HepG2 (cell line): ENCODE measurements at regions not wholly inside any gene's neighbourhood (a gene's known extent, or its start where the extent isn't known, plus 50 kb on each side); places are given as distances from the start of the nearest gene placed in this dataset.

ENCODE experiments used
- ATAC-seq: fragments of 200-7000 bp; cut with Tn5 transposase; 3 replicates; pipeline ENCODE4 v1.9.1; 2020; ENCODE audit warnings: mild to moderate bottlenecking, moderate library complexity
- BruUV-seq: library from RNA; stranded (reverse); fragments of 400-500 nt; replicated peaks from 2 replicates; lab custom pipeline; 2021; lab: Mats Ljungman, UMichigan
- CTCF ChIA-PET: fragments of 300-600 bp; formaldehyde crosslinking; extraction: SDS; loops from one replicate; lab custom pipeline; 2021; ENCODE audit warnings: low total read pairs, inconsistent platforms, low intra/inter-chr PET ratio; lab: Yijun Ruan, JAX
- POLR2A ChIA-PET: fragments of 350-600 bp; sonication (Branson Sonifier 250); formaldehyde crosslinking; loops from one replicate; lab custom pipeline; 2020; ENCODE audit warnings: antibody characterized with exemption, inconsistent platforms; lab: Yijun Ruan, JAX
- DNase-seq: peaks from one replicate; pipeline ENCODE4 v3.0.0-alpha.2; 2015; ENCODE audit warnings: low spot score
- FAIRE-seq: peaks from 3 replicates; lab custom pipeline; 2011; peaks lifted over from hg19 to GRCh38; lab: Jason Lieb, UNC
- H2AFZ ChIP-seq: one replicate; pipeline ENCODE4 v1.6.1; 2011; ENCODE audit warnings: low read length, inconsistent platforms
- H3K27ac ChIP-seq: fragments of 300-600 bp; 3 replicates; pipeline ENCODE4 v1.8.0; 2011; ENCODE audit warnings: mixed run types, mild to moderate bottlenecking, mixed read lengths, low read length, inconsistent platforms; ENCODE audit not compliant: insufficient read depth; ENCODE audit errors: extremely low read length
- H3K27me3 ChIP-seq, 2 experiments: fragments of 200-600 bp in 1 of 2; 2 replicates in 1 of 2; 3 replicates in 1 of 2; pipeline versions ENCODE4 v1.6.0 to v1.8.0; 2011; ENCODE audit warnings: low read length in 2 of 2, mild to moderate bottlenecking in 2 of 2, moderate library complexity in 2 of 2, inconsistent platforms in 1 of 2; ENCODE audit not compliant: insufficient read depth in 2 of 2, control insufficient read depth in 1 of 2
- H3K36me3 ChIP-seq, 2 experiments: fragments of 200-600 bp in 1 of 2; replicated peaks in 1 of 2; 2 replicates in 1 of 2; 3 replicates in 1 of 2; pipeline versions ENCODE4 v1.5.1 to v1.8.0; 2011; ENCODE audit warnings: low read length in 2 of 2, inconsistent platforms in 1 of 2; ENCODE audit not compliant: insufficient read depth in 2 of 2, control insufficient read depth in 1 of 2
- H3K4me1 ChIP-seq: 2 replicates; pipeline ENCODE4 v1.5.1; 2012; ENCODE audit warnings: low read length, inconsistent platforms; ENCODE audit not compliant: insufficient read depth
- H3K4me2 ChIP-seq: 2 replicates; pipeline ENCODE4 v1.6.0; 2011; ENCODE audit warnings: low read depth, low read length, inconsistent platforms
- H3K4me3 ChIP-seq, 3 experiments: fragments of 200-600 bp in 1 of 3; sonication (generic), shearing (Covaris generic) in 1 of 3; replicated peaks in 1 of 3; 2 replicates each; pipeline ENCODE4 v1.5.1; 2011 to 2016; ENCODE audit warnings: low read length in 3 of 3, inconsistent platforms in 2 of 3, low read depth in 2 of 3, mild to moderate bottlenecking in 2 of 3, control low read depth in 1 of 3, mixed read lengths in 1 of 3; ENCODE audit not compliant: insufficient read depth in 1 of 3
- H3K79me2 ChIP-seq: one replicate; pipeline ENCODE4 v1.6.1; 2011; ENCODE audit warnings: low read length, inconsistent platforms; ENCODE audit not compliant: insufficient read depth
- H3K9ac ChIP-seq: 2 replicates; pipeline ENCODE4 v1.6.0; 2011; ENCODE audit warnings: mild to moderate bottlenecking, low read depth, low read length, inconsistent platforms; ENCODE audit not compliant: insufficient read depth
- H3K9me3 ChIP-seq: 2 replicates; pipeline ENCODE4 v1.5.1; 2012; ENCODE audit warnings: mild to moderate bottlenecking, low read length
- H4K20me1 ChIP-seq: 2 replicates; pipeline ENCODE4 v1.6.0; 2011; ENCODE audit warnings: inconsistent platforms, mild to moderate bottlenecking, low read length, moderate library complexity; ENCODE audit not compliant: insufficient read depth
- BRD4 ChIP-seq: sonication (generic); formaldehyde crosslinking; IDR thresholded peaks from 2 replicates; pipeline ENCODE4 v1.4.0; 2020; ENCODE audit warnings: missing genetic modification reagents
- CAMTA2 ChIP-seq: sonication (generic); formaldehyde crosslinking; IDR thresholded peaks from 2 replicates; pipeline ENCODE4 v1.4.0; 2020; ENCODE audit warnings: mild to moderate bottlenecking, missing genetic modification reagents, borderline replicate concordance
- CC2D1A ChIP-seq: sonication (generic); formaldehyde crosslinking; IDR thresholded peaks from 2 replicates; pipeline ENCODE4 v1.8.1; 2023; ENCODE audit warnings: mild to moderate bottlenecking, missing genetic modification reagents
- HNRNPH1 ChIP-seq: fragments of 200-400 bp; formaldehyde crosslinking; optimal IDR thresholded peaks from 2 replicates; pipeline ENCODE3; 2017; ENCODE audit warnings: mild to moderate bottlenecking, low read depth, low read length
- KAT7 ChIP-seq: IDR thresholded peaks from 2 replicates; pipeline ENCODE4 v1.6.1; 2018; ENCODE audit warnings: borderline replicate concordance, missing compliant biosample characterization
- MYNN ChIP-seq: sonication (generic); formaldehyde crosslinking; IDR thresholded peaks from 2 replicates; pipeline ENCODE4 v1.4.0; 2020; ENCODE audit warnings: mild to moderate bottlenecking, low read depth, missing genetic modification reagents
- SOX6 ChIP-seq, 2 experiments: fragments of 450-650 bp in 1 of 2; sonication (generic) in 1 of 2; formaldehyde crosslinking in 1 of 2; IDR thresholded peaks; 2 replicates each; pipeline versions ENCODE4 v1.4.0 to v1.6.1; 2017 to 2020; ENCODE audit warnings: antibody characterized with exemption in 1 of 2, mild to moderate bottlenecking in 1 of 2, missing genetic modification reagents in 1 of 2
- SPEN ChIP-seq: sonication (generic); formaldehyde crosslinking; IDR thresholded peaks from 2 replicates; pipeline ENCODE4 v1.5.1; 2020; ENCODE audit warnings: low read depth, mild to moderate bottlenecking, missing genetic modification reagents
- ZNF207 ChIP-seq: fragments of 450-650 bp; IDR thresholded peaks from 2 replicates; pipeline ENCODE4 v1.6.1; 2016; ENCODE audit warnings: antibody characterized with exemption, borderline replicate concordance
- ZNF263 ChIP-seq: sonication (generic); formaldehyde crosslinking; IDR thresholded peaks from 2 replicates; pipeline ENCODE4 v1.4.0; 2020; ENCODE audit warnings: missing genetic modification reagents
- ZNF468 ChIP-seq: sonication (generic); formaldehyde crosslinking; IDR thresholded peaks from 2 replicates; pipeline ENCODE4 v1.8.0; 2022; ENCODE audit warnings: mild to moderate bottlenecking, moderate library complexity, missing genetic modification reagents
- ZNF570 ChIP-seq: sonication (generic); formaldehyde crosslinking; IDR thresholded peaks from 2 replicates; pipeline ENCODE4 v1.4.0; 2020; ENCODE audit warnings: mild to moderate bottlenecking, missing genetic modification reagents, borderline replicate concordance
- ZNF674 ChIP-seq: sonication (generic); formaldehyde crosslinking; IDR thresholded peaks from 2 replicates; pipeline ENCODE4 v1.5.0; 2020; ENCODE audit warnings: low read depth, mild to moderate bottlenecking, missing genetic modification reagents
- ZNF749 ChIP-seq: sonication (generic); formaldehyde crosslinking; IDR thresholded peaks from 2 replicates; pipeline ENCODE4 v1.8.0; 2022; ENCODE audit warnings: mild to moderate bottlenecking, missing genetic modification reagents, moderate library complexity, borderline replicate concordance
- ZNF883 ChIP-seq: sonication (generic); formaldehyde crosslinking; IDR thresholded peaks from 2 replicates; pipeline ENCODE4 v1.5.1; 2020; ENCODE audit warnings: mild to moderate bottlenecking, missing genetic modification reagents; ENCODE audit errors: not compliant biosample characterization
- WGBS: methylation state at CpG from one replicate; pipeline ENCODE4 v1.1.6; 2017; ENCODE audit warnings: low lambda C conversion rate; 5-methylcytosine and 5-hydroxymethylcytosine counted together
- in situ Hi-C: cut with HindIII; loops from 2 replicates; pipeline ENCODE4 v1.10.0; 2017; ENCODE audit warnings: low pct_unique_long_range_greater_than_20kb; ENCODE audit not compliant: extremely low pct_ligation_motif_present
- intact Hi-C: fragments of 100-400 bp; cut with micrococcal nuclease; formaldehyde crosslinking; loops from one replicate; pipeline ENCODE4 v1.10.0; 2022; ENCODE audit not compliant: unreplicated experiment
- TF ChIP-seq, protein P1 (sequence below): sonication (generic); formaldehyde crosslinking; IDR thresholded peaks from 2 replicates; pipeline ENCODE4 v1.5.1; 2020; ENCODE audit warnings: mild to moderate bottlenecking, moderate library complexity, missing genetic modification reagents
- TF ChIP-seq, protein P2 (sequence below): sonication (generic); formaldehyde crosslinking; IDR thresholded peaks from 2 replicates; pipeline ENCODE4 v1.8.1; 2023; ENCODE audit warnings: mild to moderate bottlenecking, missing genetic modification reagents

DNA sequence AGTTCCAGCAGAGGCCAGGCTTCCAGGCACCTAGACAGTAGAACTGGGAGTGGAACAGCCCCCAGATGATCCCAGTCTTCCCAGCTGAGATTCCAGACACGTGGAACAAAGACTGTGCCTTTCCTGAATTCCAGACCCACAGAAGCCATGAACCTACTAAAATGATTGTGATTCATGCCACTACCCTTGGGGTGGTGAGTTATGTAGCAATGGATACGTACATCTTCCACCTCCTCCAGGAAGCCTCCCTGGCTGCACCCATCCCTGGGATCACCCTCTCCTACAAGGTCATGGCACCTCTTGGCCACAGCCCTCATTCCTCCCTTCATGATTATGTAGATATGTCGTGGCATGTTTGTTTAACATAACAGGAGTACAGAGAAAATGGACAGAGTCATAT, 83.4 kb downstream of the NPTX2 start:
- H3K9me3 ChIP-seq, result no peaks in the 10 kb centered on the region
- no peak overlapping the region for H3K4me3 ChIP-seq
- BruUV-seq, result no TSS peak
- ATAC-seq (no peak), DNase-seq (no peak), FAIRE-seq (no peak)
- no peak overlapping the region for H3K4me2 ChIP-seq
- H3K27me3 ChIP-seq, result peaks cover 0 to 15% of the 10 kb centered on the region in 2 experiments; a peak in 3 of 5 replicates
- H4K20me1 ChIP-seq, result no peaks in the 10 kb centered on the region
- H3K9ac ChIP-seq, result no peak overlapping the region
- H3K36me3 ChIP-seq, result no peaks in the 10 kb centered on the region
- H3K79me2 ChIP-seq, result no peaks in the 10 kb centered on the region
- H3K4me1 ChIP-seq, result no peaks in the 10 kb centered on the region
- CTCF ChIA-PET, result no interaction called here
- no peak overlapping the region for H2AFZ ChIP-seq
- TF ChIP-seq ZNF674 (CRISPR knock-in tag), result no peak
- intact Hi-C loops, result no loop called here
- no peak overlapping the region for H3K27ac ChIP-seq
- WGBS, result 13% methylated on average over 3 of the region's 3 CpGs
- POLR2A ChIA-PET, result no interaction called here
- in situ Hi-C loops, result no loop called here

DNA sequence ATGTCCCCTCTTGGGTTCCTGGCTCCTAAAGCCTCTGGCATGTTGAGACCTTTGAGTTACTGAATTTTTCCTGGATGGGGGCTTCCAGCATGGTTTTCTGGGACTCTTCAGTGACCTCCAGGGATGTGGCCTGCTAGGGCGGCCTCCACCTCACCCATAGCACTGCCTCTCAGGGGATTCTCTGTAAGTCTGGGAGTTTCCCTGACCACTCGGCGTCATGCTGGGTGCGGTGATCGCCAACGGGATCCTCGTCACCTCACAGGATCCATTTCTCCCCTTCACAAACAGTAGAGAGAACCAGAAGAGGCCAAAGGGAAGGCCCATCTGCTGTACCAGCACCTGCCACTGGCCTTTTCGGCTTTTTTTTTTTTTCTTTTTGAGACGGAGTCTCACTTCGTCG, 84.3 kb downstream of the NPTX2 start:
- ChIA-PET POLR2A (no interaction called here), CTCF (no interaction called here)
- peaks cover 0 to 21% of the 10 kb centered on the region in 2 experiments; a peak in 3 of 5 replicates for H3K27me3 ChIP-seq
- no peak overlapping the region for H3K4me3 ChIP-seq
- intact Hi-C loops (no loop called here), in situ Hi-C loops (no loop called here)
- no peaks in the 10 kb centered on the region for H4K20me1 ChIP-seq
- H3K27ac ChIP-seq, result no peak overlapping the region
- H3K9ac ChIP-seq, result no peak overlapping the region
- FAIRE-seq, result no peak
- ATAC-seq, result no peak
- H3K9me3 ChIP-seq, result no peaks in the 10 kb centered on the region
- no peaks in the 10 kb centered on the region for H3K79me2 ChIP-seq
- H3K4me1 ChIP-seq, result no peaks in the 10 kb centered on the region
- no peaks in the 10 kb centered on the region for H3K36me3 ChIP-seq
- DNase-seq, result no peak
- 65% methylated on average over 11 of the region's 11 CpGs for WGBS
- H3K4me2 ChIP-seq, result no peak overlapping the region
- no TSS peak for BruUV-seq
- H2AFZ ChIP-seq, result no peak overlapping the region
- TF ChIP-seq ZNF207 (no peak), ZNF749 (CRISPR knock-in tag) (no peak), ZNF883 (CRISPR knock-in tag) (no peak), BRD4 (CRISPR knock-in tag) (no peak), ZNF263 (no peak), ZNF468 (CRISPR knock-in tag) (no peak), SOX6 (IDR thresholded peaks at IDR 0.05) (no peak), SOX6 (CRISPR knock-in tag; IDR thresholded peaks at IDR 0.05) (no peak), KAT7 (CRISPR knock-in tag) (no peak), CAMTA2 (CRISPR knock-in tag) (no peak), ZNF570 (CRISPR knock-in tag) (no peak), HNRNPH1 (no peak), SPEN (CRISPR knock-in tag) (no peak), CC2D1A (CRISPR knock-in tag) (no peak), MYNN (CRISPR knock-in tag) (no peak)
- TF ChIP-seq, protein P1, sequence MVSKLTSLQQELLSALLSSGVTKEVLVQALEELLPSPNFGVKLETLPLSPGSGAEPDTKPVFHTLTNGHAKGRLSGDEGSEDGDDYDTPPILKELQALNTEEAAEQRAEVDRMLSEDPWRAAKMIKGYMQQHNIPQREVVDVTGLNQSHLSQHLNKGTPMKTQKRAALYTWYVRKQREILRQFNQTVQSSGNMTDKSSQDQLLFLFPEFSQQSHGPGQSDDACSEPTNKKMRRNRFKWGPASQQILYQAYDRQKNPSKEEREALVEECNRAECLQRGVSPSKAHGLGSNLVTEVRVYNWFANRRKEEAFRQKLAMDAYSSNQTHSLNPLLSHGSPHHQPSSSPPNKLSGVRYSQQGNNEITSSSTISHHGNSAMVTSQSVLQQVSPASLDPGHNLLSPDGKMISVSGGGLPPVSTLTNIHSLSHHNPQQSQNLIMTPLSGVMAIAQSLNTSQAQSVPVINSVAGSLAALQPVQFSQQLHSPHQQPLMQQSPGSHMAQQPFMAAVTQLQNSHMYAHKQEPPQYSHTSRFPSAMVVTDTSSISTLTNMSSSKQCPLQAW, result no peak
- TF ChIP-seq, protein P2, sequence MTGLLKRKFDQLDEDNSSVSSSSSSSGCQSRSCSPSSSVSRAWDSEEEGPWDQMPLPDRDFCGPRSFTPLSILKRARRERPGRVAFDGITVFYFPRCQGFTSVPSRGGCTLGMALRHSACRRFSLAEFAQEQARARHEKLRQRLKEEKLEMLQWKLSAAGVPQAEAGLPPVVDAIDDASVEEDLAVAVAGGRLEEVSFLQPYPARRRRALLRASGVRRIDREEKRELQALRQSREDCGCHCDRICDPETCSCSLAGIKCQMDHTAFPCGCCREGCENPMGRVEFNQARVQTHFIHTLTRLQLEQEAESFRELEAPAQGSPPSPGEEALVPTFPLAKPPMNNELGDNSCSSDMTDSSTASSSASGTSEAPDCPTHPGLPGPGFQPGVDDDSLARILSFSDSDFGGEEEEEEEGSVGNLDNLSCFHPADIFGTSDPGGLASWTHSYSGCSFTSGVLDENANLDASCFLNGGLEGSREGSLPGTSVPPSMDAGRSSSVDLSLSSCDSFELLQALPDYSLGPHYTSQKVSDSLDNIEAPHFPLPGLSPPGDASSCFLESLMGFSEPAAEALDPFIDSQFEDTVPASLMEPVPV (CRISPR knock-in tag), result no peak
